GM19351 (cell line): ENCODE measurements at regions not wholly inside any gene's neighbourhood (a gene's known extent, or its start where the extent isn't known, plus 50 kb on each side); places are given as distances from the start of the nearest gene placed in this dataset.
"Not testable (repeated sequence)": the region's sequence is repeated elsewhere in the genome, so short reads cannot be mapped to it uniquely, and the experiment has no call there.

Experiments
- ATAC-seq: cut with Tn5 transposase; IDR thresholded peaks from one replicate; pipeline ENCODE4 v1.9.1; 2021; ENCODE audit warnings: mild to moderate bottlenecking, moderate library complexity; ENCODE audit not compliant: unreplicated experiment

DNA sequence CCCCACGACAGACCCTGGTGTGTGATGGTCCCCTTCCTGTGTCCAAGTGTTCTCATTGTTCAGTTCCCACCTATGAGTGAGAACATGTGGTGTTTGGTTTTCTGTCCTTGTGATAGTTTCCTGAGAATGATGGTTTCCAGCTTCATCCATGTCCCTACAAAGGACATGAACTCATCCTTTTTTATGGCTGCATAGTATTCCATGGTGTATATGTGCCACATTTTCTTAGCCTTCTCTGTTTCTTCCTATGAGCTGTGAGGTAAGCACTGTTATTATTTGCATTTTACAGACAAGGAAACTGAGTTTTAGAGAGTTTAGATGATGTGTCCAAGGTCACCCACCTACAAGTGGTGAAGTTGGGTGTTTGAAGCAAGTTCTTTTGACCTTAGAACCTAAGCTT, 51.1 kb upstream of the BNC1 start:
- not testable (repeated sequence) for ATAC-seq

DNA sequence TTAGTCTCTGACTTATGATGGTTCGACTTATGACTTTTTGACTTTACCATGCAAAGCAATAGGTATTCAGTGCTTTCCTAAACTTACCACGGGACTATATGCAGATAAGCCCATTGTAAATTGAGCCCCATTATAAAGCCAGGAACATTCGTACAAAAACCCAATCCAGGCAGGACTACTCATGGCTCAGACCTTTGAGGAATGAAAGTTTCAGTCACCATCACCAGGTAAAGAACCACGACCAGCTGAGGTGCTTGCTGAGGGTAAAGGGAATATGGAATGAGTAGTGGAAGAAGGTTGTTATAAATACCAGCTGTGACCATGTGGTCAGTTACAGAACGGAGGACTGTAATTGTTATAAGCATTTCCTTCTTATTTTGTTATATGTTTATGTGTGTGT, 54.9 kb upstream of the BNC1 start:
- no peak for ATAC-seq

DNA sequence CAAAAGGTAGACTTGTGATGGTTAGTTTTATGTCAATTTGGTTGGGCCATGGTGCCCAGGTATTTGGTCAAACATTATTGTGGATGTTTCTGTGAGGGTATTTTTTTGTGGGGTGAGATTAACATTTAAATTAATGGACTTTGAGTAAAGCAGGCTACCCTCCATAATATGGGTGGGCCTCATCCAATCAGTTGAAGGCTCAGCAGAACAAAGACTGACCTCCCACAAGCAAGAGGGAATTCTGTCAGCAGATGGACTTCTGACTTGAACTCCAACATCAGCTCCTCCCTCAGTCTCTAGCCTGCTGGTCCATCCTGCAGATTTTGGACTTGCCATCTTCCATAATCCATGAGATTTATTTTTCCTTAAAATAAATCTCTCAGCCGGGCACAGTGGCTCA, 55.6 kb upstream of the BNC1 start:
- ATAC-seq, result no peak

DNA sequence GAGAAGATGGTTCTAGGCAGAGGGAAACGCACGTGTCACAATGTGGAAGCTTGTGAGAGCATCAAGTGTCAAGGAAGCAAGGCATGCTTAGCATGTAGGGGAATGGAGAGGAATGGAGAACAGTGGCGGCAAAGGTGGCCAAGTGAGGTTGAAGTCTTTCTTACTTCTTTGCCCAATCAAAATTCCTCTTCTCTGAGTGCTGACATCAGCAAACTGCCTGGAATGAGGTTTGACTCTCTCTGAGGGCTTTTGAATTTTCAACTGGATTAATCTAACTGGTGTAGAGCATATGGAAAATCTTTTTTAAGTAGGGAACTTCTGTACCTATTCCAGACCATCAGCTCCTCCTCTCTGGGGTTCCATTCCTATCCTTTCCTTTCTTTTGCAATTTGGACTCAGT, 61.9 kb upstream of the BNC1 start:
- ATAC-seq, result no peak

DNA sequence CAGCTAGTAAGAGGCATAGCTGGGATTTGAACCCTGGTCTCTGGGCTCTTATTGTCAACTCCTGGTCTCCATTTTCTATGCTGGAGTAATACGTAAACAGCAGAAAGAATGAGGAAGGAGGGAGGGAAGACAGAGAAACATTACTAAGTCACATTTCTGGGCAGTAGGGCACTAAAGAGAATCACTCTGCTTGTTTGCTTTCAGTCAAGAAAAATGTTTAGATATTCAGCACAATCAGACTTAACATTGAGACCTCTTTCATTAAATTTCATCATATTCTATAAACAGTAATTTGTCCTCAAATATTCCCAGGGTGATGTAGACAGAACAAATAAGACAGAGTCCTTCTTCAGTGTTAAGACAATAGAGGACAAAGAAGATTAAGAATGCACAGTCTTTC, 67.7 kb upstream of the BNC1 start:
- ATAC-seq, result no peak

DNA sequence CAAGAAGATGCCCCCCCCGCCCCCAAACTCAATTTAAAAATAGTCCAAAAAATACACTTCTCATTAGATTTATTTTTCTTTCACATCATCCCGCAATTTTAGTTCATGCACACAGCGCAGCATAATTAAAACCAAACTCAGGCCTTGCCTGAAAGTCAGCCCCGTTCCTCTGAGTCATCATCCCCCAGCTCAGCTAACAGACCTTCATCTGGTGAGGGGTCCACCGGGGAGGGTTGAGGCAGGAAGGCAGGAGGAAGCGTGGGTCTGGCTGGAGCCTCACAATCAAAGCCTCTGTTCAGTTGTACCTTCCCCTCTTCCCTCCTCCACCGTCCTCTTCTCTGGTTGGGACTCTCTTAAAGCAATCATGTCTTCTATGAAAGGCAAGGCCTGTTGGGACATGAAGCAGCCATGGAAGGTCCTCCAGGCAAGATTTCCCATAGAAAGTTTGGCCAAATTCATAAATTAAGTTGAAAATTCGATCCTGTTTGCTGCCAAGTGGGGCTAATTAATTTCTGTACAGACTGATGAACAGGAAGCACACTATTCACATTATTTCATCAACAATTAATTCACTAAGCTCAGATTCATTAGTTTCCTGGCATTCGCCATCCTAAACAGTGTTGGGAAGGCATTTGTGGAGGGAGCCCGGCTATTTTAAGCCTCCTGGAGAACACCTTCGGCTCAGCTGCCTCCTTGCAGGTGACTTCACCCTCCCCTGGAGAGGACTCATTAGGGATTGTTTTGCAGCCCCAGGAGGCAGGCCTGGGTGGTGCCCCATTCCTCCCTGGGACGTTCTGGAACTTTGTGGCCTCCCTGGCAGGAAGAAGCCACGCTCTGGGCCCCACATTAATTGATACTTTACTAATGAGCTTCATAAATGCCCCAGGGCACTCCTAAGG, 72.3 kb upstream of the BNC1 start:
- no peak for ATAC-seq

DNA sequence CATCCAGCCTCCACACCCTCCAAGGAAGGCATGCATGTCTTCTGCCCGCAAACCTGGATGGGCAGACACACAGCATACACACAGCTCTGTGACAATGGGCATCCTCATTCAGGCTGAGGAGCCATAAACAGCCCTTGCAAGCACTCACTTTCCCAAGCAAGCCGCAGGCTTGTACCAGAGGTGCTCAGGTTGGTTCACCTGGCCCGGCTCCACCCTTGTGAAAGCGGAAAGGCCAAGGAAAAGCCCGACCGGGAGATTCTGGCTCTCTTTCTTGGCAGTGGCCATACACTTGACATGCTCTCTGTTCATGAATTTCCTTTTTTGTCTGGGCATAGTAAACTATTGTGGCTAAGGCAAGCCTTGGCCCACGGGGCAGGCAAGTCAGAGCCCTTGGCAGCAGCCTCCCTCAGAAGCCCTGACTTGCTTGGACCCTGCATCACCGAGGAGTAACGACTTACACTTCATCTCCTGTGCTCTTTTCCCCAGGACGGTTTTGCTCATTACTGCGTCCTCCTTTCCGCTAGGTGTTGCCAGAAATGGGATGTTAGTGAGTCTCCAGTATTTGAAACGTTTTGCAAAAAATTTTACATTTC, 74.6 kb upstream of the BNC1 start:
- no peak for ATAC-seq

DNA sequence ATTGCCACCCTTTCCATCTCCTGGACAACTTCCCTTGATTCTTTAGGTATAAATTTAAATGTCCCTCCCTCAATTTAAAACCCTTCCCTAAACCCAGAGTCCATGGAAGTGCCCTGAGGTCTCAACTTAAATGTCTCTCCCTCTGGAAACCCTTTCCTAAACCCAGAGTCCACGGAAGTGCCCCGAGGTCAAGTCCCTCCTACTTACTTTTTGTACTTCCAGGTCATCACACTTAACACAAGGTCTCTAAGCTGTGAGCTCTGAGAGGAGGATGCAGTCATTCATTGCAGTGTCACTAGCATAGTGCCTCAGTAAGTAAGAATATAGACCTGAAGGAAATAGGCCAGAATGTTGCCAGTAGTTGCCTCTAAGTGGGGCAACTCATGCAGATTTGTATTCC, 78.2 kb upstream of the BNC1 start:
- no peak for ATAC-seq

DNA sequence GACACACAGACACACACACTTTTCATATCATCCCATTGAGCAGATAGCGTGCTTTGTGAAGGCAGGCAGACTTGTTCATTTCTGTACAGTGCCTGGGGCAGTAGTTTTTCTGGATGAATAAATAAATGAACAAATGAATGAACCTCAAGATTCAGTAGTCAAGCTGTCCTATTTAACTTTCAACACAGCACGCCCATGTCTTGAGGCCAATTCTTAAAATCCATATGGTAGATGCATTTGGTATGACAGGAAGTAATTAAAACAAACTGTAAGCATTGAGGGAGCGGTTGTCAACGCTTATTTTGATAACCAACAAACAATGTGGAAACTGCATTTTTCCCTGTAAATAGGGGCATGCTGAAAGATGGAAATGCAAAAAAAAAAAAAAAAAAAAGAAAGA, 80.0 kb upstream of the BNC1 start:
- ATAC-seq, result no peak

DNA sequence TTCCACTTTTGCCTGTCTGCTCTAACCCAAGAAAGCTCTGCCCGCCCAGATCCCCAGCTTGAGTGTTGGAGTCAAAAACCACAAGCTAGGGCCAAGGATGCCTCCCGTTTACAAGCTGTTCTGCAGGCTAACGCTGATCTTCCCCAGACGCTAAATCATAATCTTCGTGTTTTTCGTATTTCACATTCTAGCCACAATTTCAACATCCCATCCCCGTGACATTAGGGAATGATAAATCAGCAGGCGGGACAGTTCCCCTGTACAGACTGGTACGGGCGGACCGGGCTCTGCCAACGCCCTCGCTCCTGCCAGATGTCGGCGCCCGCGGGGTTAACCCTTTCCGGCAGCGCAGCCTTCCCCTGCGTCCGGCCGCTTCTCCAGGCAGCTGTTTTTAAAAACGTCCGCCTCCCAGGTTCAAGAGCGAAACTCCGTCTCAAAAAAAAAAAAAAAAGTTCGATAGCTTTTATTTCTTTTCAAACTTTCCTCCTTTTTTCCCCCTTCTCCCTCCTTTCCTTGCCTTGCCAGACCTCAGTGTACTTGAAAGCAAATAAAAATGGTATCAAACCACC, 81.0 kb upstream of the BNC1 start:
- ATAC-seq, result no peak

DNA sequence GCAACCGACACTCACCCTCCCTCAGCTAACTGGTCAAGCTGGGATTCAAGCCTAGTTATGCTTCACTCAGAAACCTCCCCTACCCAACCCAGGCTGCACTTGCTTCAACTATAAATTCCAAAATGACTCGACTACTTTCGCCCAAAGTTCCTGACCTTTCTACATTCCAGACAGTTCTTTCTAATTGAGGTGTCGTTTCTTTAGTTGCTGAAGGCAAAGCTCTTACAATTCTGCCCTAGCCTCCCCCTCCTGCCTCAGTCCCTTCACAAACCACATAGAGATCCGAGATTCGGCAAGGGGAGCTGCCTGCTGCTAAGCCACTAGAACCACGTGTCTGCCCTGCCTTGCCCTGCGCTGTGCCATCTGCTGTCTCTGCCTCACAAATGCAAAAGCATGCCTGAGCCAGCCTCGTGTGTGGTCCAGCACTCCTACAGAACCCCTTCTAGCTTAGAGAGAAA, 74.7 kb upstream of the SH3GL3 start:
- no peak for ATAC-seq

DNA sequence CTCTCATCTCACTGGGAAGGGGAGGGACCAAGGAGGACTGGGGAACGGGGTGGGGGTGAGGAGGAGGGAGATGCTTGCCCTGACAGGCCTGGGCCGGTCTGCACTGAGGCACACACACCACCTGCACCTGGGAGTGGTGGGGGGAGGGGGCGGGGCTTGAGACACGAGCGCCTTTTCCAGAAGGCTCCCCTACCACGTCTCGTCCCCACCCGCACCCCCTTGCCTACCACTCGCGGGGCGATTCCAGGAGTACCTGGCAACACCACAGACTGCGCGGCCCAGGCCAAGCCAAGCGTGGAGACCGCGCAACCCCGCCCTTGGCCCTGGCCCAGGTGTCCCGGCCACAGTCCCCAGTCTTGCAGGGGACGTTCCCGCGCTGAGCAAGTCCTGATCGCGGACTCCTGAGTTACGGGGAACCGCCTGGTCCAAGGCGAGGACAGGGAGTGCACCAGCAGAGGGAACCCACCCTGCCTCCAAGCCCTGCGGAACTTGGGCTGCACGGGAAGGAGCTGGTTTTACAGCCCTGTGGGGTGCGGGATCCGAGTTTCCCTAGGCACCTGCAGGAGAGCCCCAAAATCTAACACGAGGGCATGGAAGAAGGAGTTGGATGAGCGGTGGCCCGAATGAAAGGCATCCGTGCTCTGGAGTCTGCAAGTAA, 68.1 kb upstream of the SH3GL3 start:
- ATAC-seq, result no peak

DNA sequence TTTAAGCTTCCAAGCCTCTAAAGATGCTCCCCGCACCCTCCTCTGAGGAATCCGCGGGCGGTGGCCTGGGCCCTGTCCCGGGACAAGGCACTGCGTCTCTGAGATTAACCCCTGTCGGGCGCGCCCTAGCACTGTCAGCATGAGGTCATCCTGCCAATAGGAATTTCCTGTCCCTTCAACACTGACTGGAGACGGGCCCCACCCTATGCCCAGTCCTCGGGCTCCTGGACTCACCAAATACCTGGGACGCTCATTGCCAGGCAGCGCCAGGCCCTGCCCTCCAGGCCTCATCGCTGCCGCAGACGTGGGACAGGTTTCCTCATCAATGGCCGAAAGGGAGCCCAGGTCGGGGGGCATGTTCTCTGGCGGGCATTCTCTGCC, 67.6 kb upstream of the SH3GL3 start:
- no peak for ATAC-seq

DNA sequence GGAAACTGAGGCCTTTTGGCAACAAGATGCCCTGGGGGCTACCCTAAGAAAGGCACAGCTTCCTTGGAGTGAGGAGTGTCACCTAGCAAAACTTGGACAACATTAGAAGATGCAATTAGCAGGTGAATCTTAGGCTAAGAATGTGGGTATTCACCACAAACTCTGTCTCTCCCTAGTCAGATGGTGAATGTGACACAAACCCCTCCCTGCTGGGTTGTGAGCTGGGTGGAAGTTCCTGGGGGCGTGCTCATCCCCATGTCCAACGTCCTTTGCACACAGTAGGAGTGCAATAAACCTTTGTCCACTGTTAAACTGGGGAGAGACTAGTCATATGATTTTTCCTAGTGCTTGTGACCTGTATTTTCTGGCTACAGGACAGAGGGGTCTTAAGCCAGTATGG, 67.1 kb upstream of the SH3GL3 start:
- no peak for ATAC-seq

DNA sequence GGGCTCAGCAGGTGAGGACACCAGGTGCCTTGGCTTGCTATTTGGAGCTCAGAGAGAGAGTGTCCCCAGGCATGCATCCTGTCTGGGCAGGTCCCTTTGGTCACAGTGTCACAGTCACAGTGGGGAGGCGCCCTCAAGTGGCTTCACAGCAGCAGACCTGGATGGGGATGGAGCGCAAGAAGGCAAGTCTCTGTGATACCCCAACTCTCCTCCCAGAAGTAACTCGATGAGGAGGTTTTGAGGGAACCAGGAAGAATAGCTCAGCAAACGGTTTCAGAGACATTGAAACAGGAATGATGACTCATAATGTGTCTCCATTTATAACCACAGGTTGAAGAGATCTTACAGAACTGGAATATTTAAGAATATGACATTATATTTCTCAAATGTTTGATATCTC, 66.5 kb upstream of the SH3GL3 start:
- ATAC-seq, result peak; percentile 89

DNA sequence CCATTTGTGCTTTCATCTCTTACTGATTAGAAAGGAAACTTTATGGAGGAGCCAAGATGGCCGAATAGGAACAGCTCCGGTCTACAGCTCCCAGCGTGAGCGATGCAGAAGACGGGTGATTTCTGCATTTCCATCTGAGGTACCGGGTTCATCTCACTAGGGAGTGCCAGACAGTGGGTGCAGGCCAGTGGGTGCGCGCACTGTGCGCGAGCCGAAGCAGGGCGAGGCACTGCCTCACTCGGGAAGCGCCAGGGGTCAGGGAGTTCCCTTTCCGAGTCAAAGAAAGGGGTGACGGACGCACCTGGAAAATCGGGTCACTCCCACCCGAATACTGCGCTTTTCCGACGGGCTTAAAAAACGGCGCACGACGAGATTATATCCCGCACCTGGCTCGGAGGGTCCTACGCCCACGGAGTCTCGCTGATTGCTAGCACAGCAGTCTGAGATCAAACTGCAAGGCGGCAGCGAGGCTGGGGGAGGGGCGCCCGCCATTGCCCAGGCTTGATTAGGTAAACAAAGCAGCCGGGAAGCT, 63.5 kb upstream of the SH3GL3 start:
- ATAC-seq, result not testable (repeated sequence)

DNA sequence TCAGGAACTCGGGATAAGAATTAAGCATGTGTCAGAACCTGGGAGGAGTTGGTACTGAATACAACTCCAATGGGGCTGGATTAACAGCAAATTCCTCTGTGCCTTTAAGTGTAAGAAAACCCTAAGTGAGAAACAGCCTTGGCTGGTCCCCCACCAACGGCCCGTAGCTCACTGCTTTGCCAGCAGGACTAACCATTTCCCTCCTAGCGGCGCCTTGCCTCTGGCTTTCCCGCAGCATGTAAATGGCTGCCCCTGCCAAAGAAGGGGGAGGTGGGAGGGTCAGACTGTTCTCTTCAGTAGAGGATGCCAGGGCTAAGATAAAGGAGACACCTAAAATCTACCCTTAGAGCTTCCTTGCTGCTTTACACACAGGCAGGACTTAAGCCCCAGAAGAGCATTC, 51.0 kb upstream of the SH3GL3 start:
- no peak for ATAC-seq
